Stimulated activated CD4-positive, alpha-beta T cell treated with anti-CD3 and anti-CD28 coated beads, Interleukin-2, amount 100 ng/mL, for 4 hours (primary cell): ENCODE measurements at regions not wholly inside any gene's neighbourhood (a gene's known extent, or its start where the extent isn't known, plus 50 kb on each side); places are given as distances from the start of the nearest gene placed in this dataset.

ENCODE experiments used
- DNase-seq: peaks from one replicate; pipeline ENCODE4 v3.0.0-alpha.2; 2020; ENCODE audit warnings: low read depth

GRCh38 chr15:87239582-87240230, 1016.8 kb downstream of the NTRK3 start:
- no peak for DNase-seq

DNA sequence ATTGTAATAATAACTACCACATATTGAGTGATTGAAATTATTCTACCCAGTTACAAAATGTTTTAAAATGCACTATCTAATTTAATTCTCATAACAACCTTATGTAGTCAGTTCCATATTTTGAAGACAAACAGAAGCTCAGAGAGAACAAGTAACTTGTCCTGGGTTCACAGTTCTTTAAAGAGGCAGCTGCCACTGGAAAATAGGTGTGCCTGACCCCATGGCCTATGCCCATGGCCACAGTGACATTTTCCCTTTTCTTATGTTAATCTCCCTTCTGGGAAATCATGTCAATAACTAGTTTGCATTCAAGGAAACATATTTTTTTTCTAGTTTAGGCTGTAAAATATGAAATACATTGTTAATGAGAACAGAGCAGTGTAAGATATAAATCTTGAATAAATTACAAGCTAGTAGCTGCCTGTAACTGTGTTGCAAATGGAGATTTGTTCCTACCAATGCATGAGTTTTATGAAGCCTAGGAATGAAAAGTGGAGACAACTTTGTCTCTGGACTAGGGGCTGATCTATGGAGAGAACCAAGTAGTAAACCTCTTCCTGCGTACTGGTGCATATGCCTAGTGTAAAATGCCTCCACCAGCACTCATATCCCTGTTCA, 1018.0 kb downstream of the NTRK3 start:
- no peak for DNase-seq

DNA sequence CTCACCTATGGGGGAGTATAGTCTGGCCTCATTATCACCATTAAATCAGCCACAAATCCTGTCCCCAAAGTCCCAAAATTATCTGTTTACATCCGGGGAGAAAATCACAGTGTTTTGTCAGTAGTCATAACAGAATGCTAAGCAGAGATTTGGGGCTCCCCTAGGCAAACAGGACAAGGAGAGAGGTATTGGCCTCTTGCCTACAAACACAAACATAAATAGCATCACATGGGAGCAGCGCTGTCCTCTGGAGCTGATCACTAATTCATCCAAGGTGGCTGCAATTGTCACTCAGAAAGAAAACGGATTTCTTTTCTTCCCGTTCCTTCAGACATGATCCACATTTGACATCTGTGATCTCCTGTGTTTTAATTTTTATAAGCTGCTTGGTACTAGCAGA, 1028.1 kb downstream of the NTRK3 start:
- no peak for DNase-seq

DNA sequence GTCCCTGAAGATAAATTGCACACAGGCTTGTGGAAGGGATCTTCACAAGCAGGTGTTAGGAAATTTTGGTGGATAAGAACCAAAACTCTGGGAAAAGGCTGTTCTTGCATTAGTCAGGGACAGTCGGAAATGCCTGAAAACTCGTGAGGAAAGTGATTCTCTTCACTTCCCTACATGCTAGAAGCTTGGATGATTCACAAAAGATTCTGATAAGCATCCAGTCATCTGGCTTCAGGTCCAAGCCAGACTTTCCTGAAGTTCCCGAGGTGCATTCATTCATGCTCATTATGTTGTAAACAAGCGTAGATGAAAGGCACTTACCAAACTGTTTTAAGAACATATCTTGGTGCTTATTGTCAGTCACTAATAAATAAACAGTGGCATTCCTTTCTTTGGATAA, 1028.7 kb downstream of the NTRK3 start:
- no peak for DNase-seq

DNA sequence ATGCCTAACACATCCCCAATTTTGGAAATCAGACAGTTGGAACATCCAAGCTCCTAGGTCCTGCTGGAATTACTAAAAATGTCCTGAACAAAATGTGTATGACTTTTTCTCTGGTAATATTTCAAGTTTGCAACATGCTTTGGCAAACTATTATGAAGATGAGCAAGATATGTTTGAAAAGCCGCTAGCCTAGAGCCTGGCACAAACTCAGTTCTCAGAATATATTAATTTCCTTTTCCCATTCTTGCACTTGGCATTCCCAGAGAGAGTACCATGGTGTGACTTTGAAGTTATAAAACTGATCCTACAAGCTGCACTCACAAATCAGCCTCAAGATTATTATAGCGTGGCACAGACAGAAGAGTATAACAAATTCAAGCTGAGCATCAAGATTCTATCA, 1031.1 kb downstream of the NTRK3 start:
- no peak for DNase-seq

DNA sequence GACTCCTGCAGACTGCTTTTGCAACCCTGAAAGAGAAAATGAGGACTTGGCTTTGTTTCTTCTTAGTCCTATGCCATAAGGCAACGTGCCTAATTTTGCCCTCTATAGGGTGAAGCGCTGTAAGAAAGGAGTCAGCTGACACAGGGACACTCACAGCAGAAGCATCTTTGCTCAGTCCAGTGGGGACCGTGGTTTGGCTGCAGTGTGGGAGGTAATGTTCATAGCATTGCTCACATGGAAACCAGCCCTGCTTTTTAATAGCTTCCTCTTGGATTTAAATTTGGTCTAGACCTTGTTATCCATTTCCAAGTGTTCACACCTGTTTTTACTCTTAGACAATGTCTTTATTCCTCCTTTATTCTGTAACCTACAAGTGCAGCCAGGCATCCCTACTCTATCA, 1032.1 kb downstream of the NTRK3 start:
- no peak for DNase-seq

- DNase-seq: no peak
These were observed 1036.6 kb downstream of the NTRK3 start for GRCh38 chr15:87219650-87220615.

DNA sequence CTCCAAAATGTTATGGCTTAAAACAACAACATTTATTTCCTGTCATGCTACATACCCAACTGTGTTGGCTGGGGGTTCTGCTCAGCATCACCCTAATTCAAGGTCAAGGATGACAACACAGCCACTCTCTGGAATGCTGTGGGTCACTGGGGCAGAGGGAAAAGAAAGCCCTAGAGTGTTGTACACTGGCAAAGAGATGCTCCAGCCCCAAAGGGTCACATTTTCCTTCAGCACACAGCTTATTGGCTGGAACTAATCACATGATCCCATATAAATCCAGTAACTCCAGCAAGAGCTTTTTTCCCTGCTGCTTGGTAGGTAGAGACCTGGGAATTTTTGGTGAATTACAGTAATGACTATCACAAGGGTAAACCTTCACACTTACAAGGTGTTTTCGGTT, 1041.4 kb downstream of the NTRK3 start:
- no peak for DNase-seq

DNA sequence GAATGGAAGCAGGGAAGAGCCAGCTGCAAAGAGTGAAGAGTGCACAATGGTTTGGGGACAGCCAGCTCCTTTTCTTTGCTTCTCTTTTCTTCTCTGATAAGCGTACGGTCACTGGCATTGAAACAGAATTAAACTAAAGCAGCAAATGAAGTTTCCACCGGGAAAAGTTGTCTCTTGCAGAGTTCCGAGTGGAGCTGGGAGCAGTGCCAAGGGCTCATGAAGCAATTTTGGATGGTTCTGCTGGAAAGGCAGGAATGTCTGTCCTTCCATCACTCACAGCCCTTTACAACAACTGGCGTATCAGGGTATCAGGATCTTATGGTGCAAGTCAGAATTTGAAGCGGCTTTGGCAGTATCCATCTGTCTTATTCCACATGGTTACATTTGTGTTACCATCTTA, 1042.9 kb downstream of the NTRK3 start:
- no peak for DNase-seq

DNA sequence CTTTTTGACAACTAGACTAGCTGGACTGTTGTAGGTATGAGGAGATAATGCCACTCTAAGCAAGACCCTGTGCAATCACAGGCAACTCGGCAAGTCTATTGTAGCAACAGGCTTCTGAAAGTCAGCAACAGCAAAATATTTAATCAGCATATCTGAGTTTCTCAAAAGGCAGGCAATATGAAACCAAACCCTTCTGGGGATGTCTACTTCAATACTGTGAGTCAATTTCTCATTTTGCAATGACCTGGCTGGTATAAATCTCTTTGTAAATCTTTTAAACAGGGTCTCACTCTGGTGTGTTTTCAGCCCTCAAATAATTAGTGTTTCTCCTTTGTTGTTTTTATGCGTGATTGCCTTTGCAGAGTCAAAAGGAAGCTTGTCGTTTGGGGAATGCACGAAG, 1044.5 kb downstream of the NTRK3 start:
- no peak for DNase-seq

GRCh38 chr15:87211547-87211946, 1045.0 kb downstream of the NTRK3 start:
- DNase-seq: no peak

DNA sequence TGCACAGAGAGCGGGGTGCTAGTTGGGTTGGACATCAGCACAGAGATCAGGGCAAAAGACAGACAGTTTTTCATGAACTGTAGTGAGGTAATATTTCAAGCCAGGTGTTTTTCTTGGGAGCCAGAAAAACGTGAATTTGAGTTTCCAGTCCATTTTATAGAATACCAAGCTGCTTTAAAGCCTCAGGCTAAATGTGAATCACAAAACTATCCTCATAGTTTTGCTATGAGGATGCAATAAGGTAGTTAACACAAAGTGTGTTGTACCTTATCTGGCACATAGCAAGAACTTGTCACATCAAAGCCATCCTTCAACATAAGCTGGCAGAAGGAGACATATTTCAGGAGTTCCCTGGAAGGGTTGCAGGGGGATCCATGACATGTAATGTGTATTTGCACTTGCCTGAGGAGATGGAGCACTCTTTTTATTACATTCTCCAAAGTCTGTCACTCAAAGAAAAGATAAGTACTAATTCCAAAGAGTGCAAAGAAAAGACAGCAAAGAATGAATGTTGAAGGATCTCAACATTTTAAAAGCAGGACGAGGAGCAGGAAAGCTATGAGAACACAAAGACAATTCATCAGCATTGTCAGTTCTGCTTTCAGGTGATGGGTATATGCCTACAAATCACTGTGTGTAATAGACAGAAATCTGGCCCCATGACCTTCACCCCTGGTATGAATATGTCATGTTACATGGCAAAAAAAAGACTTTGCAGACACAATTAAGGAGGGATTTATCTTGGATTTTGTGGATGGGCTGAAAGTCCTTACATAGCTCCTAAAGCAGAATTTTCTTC, 1046.4 kb downstream of the NTRK3 start:
- DNase-seq: no peak

DNA sequence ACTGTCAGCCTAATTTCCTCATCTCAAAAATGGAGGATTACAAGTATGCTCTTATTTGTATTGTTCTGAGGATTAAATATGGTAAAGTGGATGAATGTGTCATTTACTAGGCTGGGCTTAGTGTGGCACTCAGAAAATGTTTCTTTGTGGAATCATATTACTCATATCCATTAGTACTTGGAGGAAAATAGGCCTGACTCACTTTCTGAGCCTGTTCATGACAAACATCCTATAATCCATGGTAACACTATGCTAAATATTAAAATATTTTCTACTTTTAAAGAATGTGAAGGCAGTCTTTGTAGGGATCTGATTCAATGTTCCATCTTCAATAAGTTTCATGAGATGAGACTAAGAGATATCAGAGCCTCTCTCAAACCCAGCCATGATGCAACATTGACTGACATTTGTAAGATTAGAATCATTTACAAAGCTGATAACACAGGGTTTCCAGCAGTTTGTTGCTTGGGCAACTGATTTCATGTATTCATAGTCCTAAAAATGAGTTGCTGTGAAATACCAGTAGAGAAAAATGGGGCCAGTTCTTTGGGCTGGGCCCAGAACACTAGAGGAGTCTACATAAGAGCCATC, 1048.5 kb downstream of the NTRK3 start:
- DNase-seq: no peak

DNA sequence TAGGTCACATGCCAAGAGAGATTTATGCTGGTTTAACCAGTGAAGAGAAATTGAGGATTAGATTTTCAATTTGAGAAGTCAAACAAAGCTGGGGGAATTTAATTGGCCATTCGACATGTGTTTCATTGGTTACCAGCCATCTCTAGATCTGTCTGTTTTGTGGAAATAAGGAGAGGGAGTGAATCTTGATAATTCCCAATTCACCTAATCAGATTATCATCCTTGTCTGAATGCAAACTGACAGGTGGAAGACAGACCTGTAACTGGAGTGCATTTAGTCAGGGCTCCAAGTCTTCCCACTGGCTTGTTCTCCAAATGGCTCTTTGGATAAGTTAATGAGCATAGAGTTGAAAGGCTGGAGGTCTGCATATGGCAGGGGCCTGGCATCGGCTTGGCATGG, 1049.3 kb downstream of the NTRK3 start:
- DNase-seq: no peak

GRCh38 chr15:87201986-87202385, 1054.6 kb downstream of the NTRK3 start:
- no peak for DNase-seq

DNA sequence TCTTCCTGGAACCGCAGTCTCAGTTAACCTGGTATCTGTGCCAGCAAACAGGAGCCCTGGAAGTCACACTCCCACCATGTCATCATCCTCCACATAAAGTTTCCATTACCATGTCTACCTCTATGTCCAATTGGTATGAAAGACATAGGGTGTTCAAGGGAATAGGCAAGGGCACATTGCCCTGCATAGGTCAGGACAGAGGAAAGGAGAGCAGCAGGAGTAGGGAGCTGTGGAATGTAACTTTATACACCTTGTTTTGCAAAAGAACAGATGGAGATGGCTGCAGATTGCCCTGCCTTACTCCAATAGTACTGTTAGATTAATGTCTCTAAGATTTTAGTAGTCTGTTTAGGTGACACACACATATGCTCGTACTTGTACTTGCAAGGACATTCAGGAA, 1056.4 kb downstream of the NTRK3 start:
- DNase-seq: no peak

GRCh38 chr15:87197981-87198380, 1058.6 kb downstream of the NTRK3 start:
- DNase-seq: no peak

GRCh38 chr15:87196498-87196897, 1060.0 kb downstream of the NTRK3 start:
- DNase-seq: no peak

GRCh38 chr15:87193481-87193880, 1063.1 kb downstream of the NTRK3 start:
- no peak for DNase-seq

DNA sequence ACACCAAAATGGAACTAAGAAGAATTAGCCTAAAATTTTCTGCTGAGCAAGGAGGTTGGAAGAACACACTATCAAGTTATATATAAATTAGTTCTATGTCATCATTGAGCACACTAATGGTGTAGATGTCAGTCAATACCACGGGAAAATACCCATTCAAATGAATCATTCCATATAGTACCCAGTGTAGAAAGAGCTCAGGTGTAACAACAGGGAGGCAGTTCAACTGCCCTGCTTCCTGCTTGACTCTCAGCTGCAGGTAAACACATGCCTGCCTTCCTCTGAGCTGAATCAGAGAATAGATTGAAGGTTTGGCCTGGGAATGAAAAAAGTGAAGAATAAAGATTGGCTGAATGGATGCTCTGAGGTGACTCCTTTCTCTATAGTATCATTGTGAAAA, 1088.0 kb downstream of the AGBL1 start:
- no peak for DNase-seq

DNA sequence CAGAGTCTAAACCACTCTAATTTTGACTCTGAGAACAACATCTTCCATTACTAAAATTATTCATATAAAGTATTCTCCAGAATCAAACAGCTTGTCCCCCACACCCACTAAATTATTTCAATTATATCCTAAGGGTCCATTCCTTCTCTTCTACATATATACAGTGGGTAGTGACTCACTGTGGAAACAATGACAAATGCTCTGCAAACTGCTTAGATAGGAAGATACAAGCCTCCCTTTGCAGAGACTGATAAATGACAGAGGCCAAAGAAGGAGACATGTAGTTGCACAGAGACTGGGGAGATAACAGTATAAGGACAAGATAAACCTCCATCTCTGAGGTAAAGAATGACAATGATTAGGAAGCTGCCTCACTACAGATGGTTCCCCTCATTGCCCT, 1087.4 kb downstream of the AGBL1 start:
- no peak for DNase-seq

- DNase-seq: no peak
These were observed 1076.1 kb downstream of the AGBL1 start for GRCh38 chr15:87155771-87156170.
